SK-N-SH (cell line): ENCODE measurements at regions not wholly inside any gene's neighbourhood (a gene's known extent, or its start where the extent isn't known, plus 50 kb on each side); places are given as distances from the start of the nearest gene placed in this dataset.

Source experiments
- CTCF ChIA-PET: fragments of 300-600, 350-600 bp; formaldehyde crosslinking; extraction: SDS; loops from one replicate; lab custom pipeline; 2021; lab: Yijun Ruan, JAX
- POLR2A ChIA-PET: fragments of 350-600 bp; sonication (Branson Sonifier 250); formaldehyde crosslinking; extraction: SDS; loops from one replicate; lab custom pipeline; 2020; ENCODE audit warnings: antibody characterized with exemption, inconsistent platforms; lab: Yijun Ruan, JAX
- DNase-seq: peaks from one replicate; pipeline ENCODE4 v3.0.0; 2012
- H2AFZ ChIP-seq: fragments of 200-600 bp; sonication (generic); 2 replicates; pipeline ENCODE4 v1.8.1; 2016; ENCODE audit warnings: antibody characterized with exemption, mild to moderate bottlenecking, low read depth
- H3F3A ChIP-seq: fragments of 200-600 bp; sonication (generic); replicated peaks from 2 replicates; pipeline ENCODE3; 2016; ENCODE audit warnings: antibody characterized with exemption, mild to moderate bottlenecking; ENCODE audit not compliant: insufficient read depth
- H3K27ac ChIP-seq, 2 experiments: fragments of 200-500 bp in 1 of 2; fragments of 200-600 bp in 1 of 2; sonication (Bioruptor generic) in 1 of 2; sonication (generic), shearing (Covaris generic) in 1 of 2; 2 replicates each; pipeline versions ENCODE4 v1.5.1 to v1.6.1; 2014 to 2016; ENCODE audit warnings: low read depth in 2 of 2, inconsistent platforms in 1 of 2, low read length in 1 of 2, mild to moderate bottlenecking in 1 of 2, mixed read lengths in 1 of 2
- H3K27me3 ChIP-seq: fragments of 200-600 bp; sonication (generic), shearing (Covaris generic); 2 replicates; pipeline ENCODE4 v1.6.1; 2016; ENCODE audit warnings: mixed run types; ENCODE audit not compliant: insufficient read depth
- H3K36me3 ChIP-seq, 2 experiments: fragments of 200-500 bp in 1 of 2; fragments of 200-600 bp in 1 of 2; sonication (Bioruptor generic) in 1 of 2; sonication (generic) in 1 of 2; replicated peaks in 1 of 2; 2 replicates each; pipeline versions ENCODE3 to v1.5.1; 2014 to 2016; ENCODE audit warnings: low read length in 1 of 2, mild to moderate bottlenecking in 1 of 2; ENCODE audit not compliant: insufficient read depth in 2 of 2, control insufficient read depth in 1 of 2
- H3K4me1 ChIP-seq, 2 experiments: fragments of 200-500 bp in 1 of 2; fragments of 200-600 bp in 1 of 2; sonication (Bioruptor generic) in 1 of 2; sonication (generic), shearing (Covaris generic) in 1 of 2; 2 replicates each; pipeline versions ENCODE4 v1.5.1 to v1.6.1; 2014 to 2016; ENCODE audit warnings: low read depth in 1 of 2, low read length in 1 of 2, mixed run types in 1 of 2; ENCODE audit not compliant: insufficient read depth in 2 of 2, control insufficient read depth in 1 of 2
- H3K4me2 ChIP-seq: fragments of 200-600 bp; sonication (generic), shearing (Covaris generic); 2 replicates; pipeline ENCODE4 v1.6.1; 2017; ENCODE audit warnings: mixed run types
- H3K4me3 ChIP-seq, 2 experiments: fragments of 200-500 bp in 1 of 2; fragments of 200-600 bp in 1 of 2; sonication (Bioruptor generic) in 1 of 2; sonication (generic), shearing (Covaris generic) in 1 of 2; 2 replicates each; pipeline versions ENCODE4 v1.5.1 to v1.8.1; 2014 to 2016; ENCODE audit warnings: low read depth in 2 of 2, inconsistent platforms in 1 of 2, low read length in 1 of 2, mild to moderate bottlenecking in 1 of 2, mixed read lengths in 1 of 2, moderate library complexity in 1 of 2
- H3K79me2 ChIP-seq: fragments of 200-600 bp; sonication (generic); 2 replicates; pipeline ENCODE4 v1.8.1; 2017; ENCODE audit warnings: mild to moderate bottlenecking; ENCODE audit not compliant: insufficient read depth
- H3K9ac ChIP-seq: fragments of 200-600 bp; sonication (generic); 2 replicates; pipeline ENCODE4 v1.6.1; 2017; ENCODE audit warnings: mixed run types
- H3K9me2 ChIP-seq: fragments of 200-600 bp; sonication (generic); 2 replicates; pipeline ENCODE4 v1.6.1; 2017; ENCODE audit warnings: mixed run types
- H3K9me3 ChIP-seq: fragments of 200-600 bp; sonication (generic); 2 replicates; pipeline ENCODE4 v1.6.1; 2017; ENCODE audit warnings: mixed run types, mild to moderate bottlenecking, moderate library complexity
- H4K20me1 ChIP-seq: fragments of 200-600 bp; sonication (generic); 2 replicates; pipeline ENCODE4 v1.6.1; 2017; ENCODE audit warnings: mild to moderate bottlenecking, mixed run types; ENCODE audit not compliant: insufficient read depth
- CHD2 ChIP-seq: fragments of 150-350 bp; IDR thresholded peaks from 2 replicates; pipeline ENCODE4 v1.6.1; 2018; ENCODE audit warnings: low read length; ENCODE audit not compliant: partially characterized antibody
- ELF1 ChIP-seq: IDR thresholded peaks from 2 replicates; pipeline ENCODE4 v1.4.0; 2012
- EP300 ChIP-seq, 2 experiments: IDR thresholded peaks; 2 replicates each; pipeline versions ENCODE4 v1.4.0 to v1.6.1; 2012; ENCODE audit warnings: borderline replicate concordance in 1 of 2, low read depth in 1 of 2, low read length in 1 of 2
- EZH2phosphoT487 ChIP-seq: fragments of 200-600 bp; sonication (generic); IDR thresholded peaks from 2 replicates; pipeline ENCODE4 v1.6.1; 2017; ENCODE audit warnings: low read depth, mixed run types, mild to moderate bottlenecking, antibody characterized with exemption, moderate library complexity, borderline replicate concordance
- FOSL2 ChIP-seq: IDR thresholded peaks from 2 replicates; pipeline ENCODE4 v1.4.0; 2012; ENCODE audit warnings: low read depth, mild to moderate bottlenecking, moderate library complexity, borderline replicate concordance
- GABPA ChIP-seq: IDR thresholded peaks from 2 replicates; pipeline ENCODE4 v1.4.0; 2012; ENCODE audit warnings: low read depth, mild to moderate bottlenecking
- IRF3 ChIP-seq: fragments of 150-350 bp; IDR thresholded peaks from 2 replicates; pipeline ENCODE4 v1.6.1; 2016; ENCODE audit warnings: mild to moderate bottlenecking, low read depth, low read length
- JUND ChIP-seq: IDR thresholded peaks from 2 replicates; pipeline ENCODE4 v1.4.0; 2012
- MAX ChIP-seq: IDR thresholded peaks from 2 replicates; pipeline ENCODE4 v1.4.0; 2012; ENCODE audit warnings: low read depth
- MXI1 ChIP-seq: IDR thresholded peaks from 2 replicates; pipeline ENCODE4 v1.6.1; 2012; ENCODE audit warnings: mild to moderate bottlenecking, low read depth, low read length, improper control_type of control experiment
- NFIC ChIP-seq: IDR thresholded peaks from 2 replicates; pipeline ENCODE4 v1.4.0; 2012; ENCODE audit warnings: borderline replicate concordance
- NRF1 ChIP-seq: IDR thresholded peaks from 2 replicates; pipeline ENCODE4 v1.6.1; 2012; ENCODE audit warnings: low read depth, mild to moderate bottlenecking, low read length
- POLR2AphosphoS5 ChIP-seq: IDR thresholded peaks from 2 replicates; pipeline ENCODE4 v1.6.1; 2012; ENCODE audit warnings: low read depth, low read length
- RCOR1 ChIP-seq: fragments of 150-350 bp; IDR thresholded peaks from 2 replicates; pipeline ENCODE4 v1.6.1; 2017; ENCODE audit warnings: antibody characterized with exemption, low read length
- RFX5 ChIP-seq: IDR thresholded peaks from 2 replicates; pipeline ENCODE4 v1.6.1; 2012; ENCODE audit warnings: mild to moderate bottlenecking, improper control_type of control experiment, low read length
- TEAD4 ChIP-seq: IDR thresholded peaks from 2 replicates; pipeline ENCODE4 v1.4.0; 2012; ENCODE audit warnings: mild to moderate bottlenecking, borderline replicate concordance; ENCODE audit not compliant: insufficient read depth
- USF2 ChIP-seq: fragments of 150-350 bp; IDR thresholded peaks from 2 replicates; pipeline ENCODE4 v1.6.1; 2017; ENCODE audit warnings: antibody characterized with exemption, low read length, low read depth, borderline replicate concordance
- ZBTB33 ChIP-seq: IDR thresholded peaks from 2 replicates; pipeline ENCODE4 v1.4.0; 2012; ENCODE audit warnings: low read depth, borderline replicate concordance
- WGBS: methylation state at CpG from one replicate; pipeline ENCODE4 v1.1.6; 2017; ENCODE audit warnings: low lambda C conversion rate; 5-methylcytosine and 5-hydroxymethylcytosine counted together

- CTCF ChIA-PET = no interaction called here
- TF ChIP-seq POLR2AphosphoS5 (no peak), ZBTB33 (no peak), EP300 (IDR thresholded peaks at IDR 0.05; ENCODE audit: borderline replicate concordance in 1 of 2, low read depth in 1 of 2, low read length in 1 of 2) (no peak), ELF1 (no peak), RFX5 (no peak), TEAD4 (no peak), FOSL2 (no peak), NRF1 (no peak), CHD2 (no peak), GABPA (no peak), EZH2phosphoT487 (no peak), MAX (no peak), JUND (no peak), RCOR1 (no peak), MXI1 (no peak), IRF3 (no peak), USF2 (no peak), NFIC (no peak)
- POLR2A ChIA-PET = no interaction called here
- H4K20me1 ChIP-seq = no peaks in the 10 kb centered on the region
- no peak overlapping the region for H2AFZ ChIP-seq
- H3K4me3 ChIP-seq = no peak overlapping the region
- no peaks in the 10 kb centered on the region for H3K9me3 ChIP-seq
- H3K9ac ChIP-seq = no peak overlapping the region
- no peaks in the 10 kb centered on the region for H3K27me3 ChIP-seq
- H3K27ac ChIP-seq = no peak overlapping the region
- whole genome bisulfite sequencing = 73% methylated on average over 2 of the region's 2 CpGs
- no peaks in the 10 kb centered on the region for H3K9me2 ChIP-seq
- no peaks in the 10 kb centered on the region for H3K79me2 ChIP-seq
- H3K4me2 ChIP-seq = no peak overlapping the region
- no peak for DNase-seq
- H3F3A ChIP-seq = peaks cover 4% of the 10 kb centered on the region
- peaks cover 4 to 17% of the 10 kb centered on the region in 2 experiments; a peak in 3 of 4 replicates for H3K4me1 ChIP-seq
- H3K36me3 ChIP-seq = no peaks in the 10 kb centered on the region
Measured at GRCh38 chr4:182187674-182188073, 55.5 kb upstream of the TENM3 start.
